ENCODE measurements at regions not wholly inside any gene's neighbourhood (a gene's known extent, or its start where the extent isn't known, plus 50 kb on each side); places are given as distances from the start of the nearest gene placed in this dataset.

- no peaks in the 10 kb centered on the region for H4K20me1 ChIP-seq (ENCODE audit: low read length)
- ATAC-seq (no peak), DNase-seq (no peak)
- no peak overlapping the region for H3K4me2 ChIP-seq (ENCODE audit: low read length)
- intact Hi-C loops (cut with micrococcal nuclease) = no loop called here
- POLR2A ChIA-PET (ENCODE audit: unreplicated experiment) = no interaction called here
- no peaks in the 10 kb centered on the region for H3K9me2 ChIP-seq (replicated peaks; ENCODE audit: low read length)
- H3K9ac ChIP-seq (ENCODE audit: low read length) = no peak overlapping the region
- no peaks in the 10 kb centered on the region for H3K9me3 ChIP-seq (ENCODE audit: low read length)
- H3F3A ChIP-seq (ENCODE audit: low read length, unreplicated experiment) = no peaks in the 10 kb centered on the region
- H3K27ac ChIP-seq (ENCODE audit: low read length) = no peak overlapping the region
- BruUV-seq (replicated peaks) = no TSS peak
- H3K4me3 ChIP-seq (ENCODE audit: low read length) = no peak overlapping the region
- TF ChIP-seq EZH2phosphoT487 (IDR thresholded peaks at IDR 0.05; ENCODE audit: borderline replicate concordance, low read length) (no peak), EZH2 (IDR thresholded peaks at IDR 0.05; ENCODE audit: low read length, unreplicated experiment) (no peak)
- TF ChIP-seq, protein P1, sequence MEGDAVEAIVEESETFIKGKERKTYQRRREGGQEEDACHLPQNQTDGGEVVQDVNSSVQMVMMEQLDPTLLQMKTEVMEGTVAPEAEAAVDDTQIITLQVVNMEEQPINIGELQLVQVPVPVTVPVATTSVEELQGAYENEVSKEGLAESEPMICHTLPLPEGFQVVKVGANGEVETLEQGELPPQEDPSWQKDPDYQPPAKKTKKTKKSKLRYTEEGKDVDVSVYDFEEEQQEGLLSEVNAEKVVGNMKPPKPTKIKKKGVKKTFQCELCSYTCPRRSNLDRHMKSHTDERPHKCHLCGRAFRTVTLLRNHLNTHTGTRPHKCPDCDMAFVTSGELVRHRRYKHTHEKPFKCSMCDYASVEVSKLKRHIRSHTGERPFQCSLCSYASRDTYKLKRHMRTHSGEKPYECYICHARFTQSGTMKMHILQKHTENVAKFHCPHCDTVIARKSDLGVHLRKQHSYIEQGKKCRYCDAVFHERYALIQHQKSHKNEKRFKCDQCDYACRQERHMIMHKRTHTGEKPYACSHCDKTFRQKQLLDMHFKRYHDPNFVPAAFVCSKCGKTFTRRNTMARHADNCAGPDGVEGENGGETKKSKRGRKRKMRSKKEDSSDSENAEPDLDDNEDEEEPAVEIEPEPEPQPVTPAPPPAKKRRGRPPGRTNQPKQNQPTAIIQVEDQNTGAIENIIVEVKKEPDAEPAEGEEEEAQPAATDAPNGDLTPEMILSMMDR (conservative IDR thresholded peaks at IDR 0.05; ENCODE audit: low read depth, low read length) = no peak
- H3K36me3 ChIP-seq (ENCODE audit: low read depth, low read length) = no peaks in the 10 kb centered on the region
- CTCF ChIA-PET = no interaction called here
- no peaks in the 10 kb centered on the region for H3K79me2 ChIP-seq (ENCODE audit: low read length)
- no peaks in the 10 kb centered on the region for H3K27me3 ChIP-seq (ENCODE audit: low read length)
- H2AFZ ChIP-seq (ENCODE audit: low read length) = no peak overlapping the region
- no peaks in the 10 kb centered on the region for H3K4me1 ChIP-seq (ENCODE audit: insufficient read depth, low read length)
Measured at GRCh38 chr5:53219610-53220009, 110.1 kb upstream of the MOCS2 start.

DNA sequence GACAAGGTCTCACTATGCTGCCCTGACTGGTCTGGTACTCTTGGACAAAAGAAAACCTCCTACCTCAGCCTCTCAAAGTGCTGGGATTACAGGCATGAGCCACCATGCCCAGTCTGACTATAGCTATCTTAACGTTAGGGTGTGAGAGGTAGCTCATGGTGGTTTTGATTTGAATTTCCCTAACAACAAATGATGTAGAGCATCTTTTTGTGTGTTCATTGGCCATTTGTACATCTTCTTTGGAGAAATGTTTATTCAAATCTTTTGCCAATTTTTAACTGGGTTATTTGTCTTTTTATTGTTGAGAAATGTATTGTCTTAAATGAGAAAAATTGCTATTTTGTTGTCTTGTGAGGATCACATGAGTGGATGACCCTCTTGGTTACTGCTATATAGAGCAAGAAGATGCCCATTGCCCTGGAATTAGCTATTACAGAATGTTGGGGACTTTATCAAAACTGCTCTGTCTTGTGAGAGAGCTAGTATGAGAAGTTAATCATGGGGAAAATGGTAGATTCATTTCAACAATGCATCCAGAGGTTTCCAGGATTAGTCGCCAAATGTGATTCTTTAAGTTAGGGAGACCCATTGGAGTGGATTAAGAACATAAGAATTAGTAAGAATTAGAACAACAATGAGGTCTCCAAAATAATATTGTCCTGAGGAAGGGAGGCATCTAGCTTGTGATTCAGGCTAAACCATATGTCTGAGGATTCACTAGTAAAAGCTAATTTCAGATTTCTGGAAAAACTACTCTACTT is 124.3 kb upstream of the MOCS2 start:
- Histone ChIP-seq H3K4me3 (ENCODE audit: low read length) (no peak overlapping the region), H4K20me1 (ENCODE audit: low read length) (no peaks in the 10 kb centered on the region), H3F3A (ENCODE audit: low read length, unreplicated experiment) (no peaks in the 10 kb centered on the region), H3K79me2 (ENCODE audit: low read length) (no peaks in the 10 kb centered on the region), H3K9me2 (replicated peaks; ENCODE audit: low read length) (no peaks in the 10 kb centered on the region), H3K27me3 (ENCODE audit: low read length) (no peaks in the 10 kb centered on the region), H3K4me1 (ENCODE audit: insufficient read depth, low read length) (no peaks in the 10 kb centered on the region), H3K9me3 (ENCODE audit: low read length) (no peaks in the 10 kb centered on the region), H3K36me3 (ENCODE audit: low read depth, low read length) (no peaks in the 10 kb centered on the region), H3K4me2 (ENCODE audit: low read length) (no peak overlapping the region), H2AFZ (ENCODE audit: low read length) (no peak overlapping the region), H3K9ac (ENCODE audit: low read length) (no peak overlapping the region), H3K27ac (ENCODE audit: low read length) (no peak overlapping the region)
- intact Hi-C loops (cut with micrococcal nuclease) = no loop called here
- ATAC-seq (no peak), DNase-seq (no peak)
- BruUV-seq (replicated peaks) = no TSS peak
- ChIA-PET CTCF (no interaction called here), POLR2A (ENCODE audit: unreplicated experiment) (no interaction called here)
- no peak for TF ChIP-seq EZH2 (IDR thresholded peaks at IDR 0.05; ENCODE audit: low read length, unreplicated experiment)
- TF ChIP-seq, protein P1 (conservative IDR thresholded peaks at IDR 0.05; ENCODE audit: low read depth, low read length) = no peak
- TF ChIP-seq EZH2phosphoT487 (IDR thresholded peaks at IDR 0.05; ENCODE audit: borderline replicate concordance, low read length) = no peak

- H3K79me2 ChIP-seq (ENCODE audit: low read length) = no peaks in the 10 kb centered on the region
- H3K9me2 ChIP-seq (replicated peaks; ENCODE audit: low read length) = no peaks in the 10 kb centered on the region
- H3F3A ChIP-seq (ENCODE audit: low read length, unreplicated experiment) = no peaks in the 10 kb centered on the region
- no peaks in the 10 kb centered on the region for H3K36me3 ChIP-seq (ENCODE audit: low read depth, low read length)
- H3K4me2 ChIP-seq (ENCODE audit: low read length) = no peak overlapping the region
- no peak overlapping the region for H3K4me3 ChIP-seq (ENCODE audit: low read length)
- H3K9me3 ChIP-seq (ENCODE audit: low read length) = no peaks in the 10 kb centered on the region
- no peak overlapping the region for H3K27ac ChIP-seq (ENCODE audit: low read length)
- H3K4me1 ChIP-seq (ENCODE audit: insufficient read depth, low read length) = 0 out of 2 replicates have a peak, but pooled peaks cover 6% of the 10 kb centered on the region
- intact Hi-C loops (cut with micrococcal nuclease) = no loop called here
- ChIA-PET CTCF (no interaction called here), POLR2A (ENCODE audit: unreplicated experiment) (no interaction called here)
- no peak overlapping the region for H3K9ac ChIP-seq (ENCODE audit: low read length)
- no TSS peak for BruUV-seq (replicated peaks)
- no peaks in the 10 kb centered on the region for H4K20me1 ChIP-seq (ENCODE audit: low read length)
- DNase-seq (no peak), ATAC-seq (no peak)
- no peak overlapping the region for H2AFZ ChIP-seq (ENCODE audit: low read length)
- H3K27me3 ChIP-seq (ENCODE audit: low read length) = no peaks in the 10 kb centered on the region
- TF ChIP-seq EZH2 (IDR thresholded peaks at IDR 0.05; ENCODE audit: low read length, unreplicated experiment) (no peak), EZH2phosphoT487 (IDR thresholded peaks at IDR 0.05; ENCODE audit: borderline replicate concordance, low read length) (no peak)
- TF ChIP-seq, protein P1 (conservative IDR thresholded peaks at IDR 0.05; ENCODE audit: low read depth, low read length) = no peak
Measured at GRCh38 chr5:53236683-53237082, 127.1 kb upstream of the MOCS2 start.

Data from PC-3 (cell line).